Psoas muscle (tissue), 7 donors: ENCODE measurements at regions not wholly inside any gene's neighbourhood (a gene's known extent, or its start where the extent isn't known, plus 50 kb on each side); places are given as distances from the start of the nearest gene placed in this dataset.

Source experiments
- ATAC-seq, 4 donors: fragments of 200-7000 bp; cut with Tn5 transposase; one replicate each; pipeline ENCODE4 v1.9.1; 2020; ENCODE audit warnings: moderate library complexity in 3 of 4, mild to moderate bottlenecking in 2 of 4
- DNase-seq, 2 donors: peaks; one replicate each; pipeline ENCODE4 v3.0.0-alpha.2; 2020
- H3K27ac ChIP-seq: fragments of 200-600 bp; one replicate; pipeline ENCODE4 v1.8.0; 2022
- H3K27me3 ChIP-seq, 3 donors: fragments of 200-600 bp in 1 of 3; one replicate each; pipeline versions ENCODE4 v1.6.1 to v1.8.0; 2013 to 2022; ENCODE audit warnings: low read length in 2 of 3, mild to moderate bottlenecking in 2 of 3, moderate library complexity in 1 of 3; ENCODE audit not compliant: insufficient read depth in 3 of 3
- H3K36me3 ChIP-seq, 2 donors: fragments of 200-600 bp in 1 of 2; one replicate each; pipeline versions ENCODE4 v1.6.1 to v1.8.0; 2013 to 2022; ENCODE audit warnings: low read depth in 1 of 2, mild to moderate bottlenecking in 1 of 2, moderate library complexity in 1 of 2; ENCODE audit not compliant: insufficient read depth in 1 of 2
- H3K4me1 ChIP-seq: fragments of 200-600 bp; one replicate; pipeline ENCODE4 v1.8.0; 2022
- H3K4me3 ChIP-seq: fragments of 200-600 bp; one replicate; pipeline ENCODE4 v1.8.0; 2022; ENCODE audit warnings: mild to moderate bottlenecking
- H3K9me3 ChIP-seq: fragments of 200-600 bp; one replicate; pipeline ENCODE4 v1.8.0; 2022
- WGBS, 3 donors: extraction: QIAGEN DNeasy Blood & Tissue Kit; methylation state at CpG; one replicate each; pipeline versions ENCODE4 v1.1.6 to v1.1.7; 2013; 5-methylcytosine and 5-hydroxymethylcytosine counted together
- intact Hi-C, 2 donors: fragments of 100-400 bp; cut with DNase I; formaldehyde crosslinking; loops; one replicate each; pipeline versions ENCODE4 v1.11.0 to v1.14.2; 2022
- TF ChIP-seq, protein P1 (sequence below): fragments of 200-600 bp; IDR thresholded peaks from one replicate; pipeline ENCODE4 v1.8.0; 2022; ENCODE audit warnings: antibody characterized with exemption
- donor health status: healthy with polysubstance abuse.
- donor health status: DM: no; HTN: no; CAD: no; lungs with moderate emphysema.
- donor health status: Bipolar disorder and iron deficiency.
- donor health status: healthy.
- donor health status: DM: yes; HTN: yes; CAD: no.
- donor health status: DM: no; HTN: no; CAD: no.
- donor health status: DM: yes; HTN: yes; CAD: no.

- Histone ChIP-seq H3K4me1 (no peaks in the 10 kb centered on the region), H3K36me3 (no peaks in the 10 kb centered on the region), H3K27me3 (peaks cover 0 to 3% (median 0%) of the 10 kb centered on the region in 3 donors), H3K9me3 (peaks cover 6% of the 10 kb centered on the region), H3K4me3 (no peak overlapping the region), H3K27ac (no peak overlapping the region)
- no peak for DNase-seq
- ATAC-seq, result peak in 1 of 4 donors; percentile 48
- TF ChIP-seq, protein P1, sequence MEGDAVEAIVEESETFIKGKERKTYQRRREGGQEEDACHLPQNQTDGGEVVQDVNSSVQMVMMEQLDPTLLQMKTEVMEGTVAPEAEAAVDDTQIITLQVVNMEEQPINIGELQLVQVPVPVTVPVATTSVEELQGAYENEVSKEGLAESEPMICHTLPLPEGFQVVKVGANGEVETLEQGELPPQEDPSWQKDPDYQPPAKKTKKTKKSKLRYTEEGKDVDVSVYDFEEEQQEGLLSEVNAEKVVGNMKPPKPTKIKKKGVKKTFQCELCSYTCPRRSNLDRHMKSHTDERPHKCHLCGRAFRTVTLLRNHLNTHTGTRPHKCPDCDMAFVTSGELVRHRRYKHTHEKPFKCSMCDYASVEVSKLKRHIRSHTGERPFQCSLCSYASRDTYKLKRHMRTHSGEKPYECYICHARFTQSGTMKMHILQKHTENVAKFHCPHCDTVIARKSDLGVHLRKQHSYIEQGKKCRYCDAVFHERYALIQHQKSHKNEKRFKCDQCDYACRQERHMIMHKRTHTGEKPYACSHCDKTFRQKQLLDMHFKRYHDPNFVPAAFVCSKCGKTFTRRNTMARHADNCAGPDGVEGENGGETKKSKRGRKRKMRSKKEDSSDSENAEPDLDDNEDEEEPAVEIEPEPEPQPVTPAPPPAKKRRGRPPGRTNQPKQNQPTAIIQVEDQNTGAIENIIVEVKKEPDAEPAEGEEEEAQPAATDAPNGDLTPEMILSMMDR, result no peak
- 32 to 40% (median 33%) methylated on average over 12 of the region's 12 CpGs for WGBS, 3 donors
- intact Hi-C loops, result no loop called here
Measured at GRCh38 chr2:234203135-234203984, 152.9 kb downstream of the SPP2 start.

- DNase-seq (no peak), ATAC-seq (no peak)
- 79 to 97% (median 96%) methylated on average over 2 of the region's 2 CpGs for WGBS, 3 donors
- Histone ChIP-seq H3K4me3 (no peak overlapping the region), H3K27me3 (peaks cover 0 to 3% (median 0%) of the 10 kb centered on the region in 3 donors), H3K9me3 (peaks cover 6% of the 10 kb centered on the region), H3K36me3 (no peaks in the 10 kb centered on the region), H3K4me1 (no peaks in the 10 kb centered on the region), H3K27ac (no peak overlapping the region)
- intact Hi-C loops, result no loop called here
- TF ChIP-seq, protein P1, result no peak
Measured at GRCh38 chr2:234202601-234203000, 152.1 kb downstream of the SPP2 start.

GRCh38 chr2:234199996-234200395 lies 149.5 kb downstream of the SPP2 start:
- Histone ChIP-seq H3K36me3 (no peaks in the 10 kb centered on the region), H3K4me3 (no peak overlapping the region), H3K4me1 (no peaks in the 10 kb centered on the region), H3K27ac (no peak overlapping the region), H3K27me3 (peaks cover 0 to 5% (median 0%) of the 10 kb centered on the region in 3 donors), H3K9me3 (no peaks in the 10 kb centered on the region)
- no peak for ATAC-seq
- no peak for DNase-seq
- intact Hi-C loops, result no loop called here
- 21 to 31% (median 22%) methylated on average over 3 of the region's 3 CpGs for WGBS, 3 donors
- TF ChIP-seq, protein P1, result no peak

DNA sequence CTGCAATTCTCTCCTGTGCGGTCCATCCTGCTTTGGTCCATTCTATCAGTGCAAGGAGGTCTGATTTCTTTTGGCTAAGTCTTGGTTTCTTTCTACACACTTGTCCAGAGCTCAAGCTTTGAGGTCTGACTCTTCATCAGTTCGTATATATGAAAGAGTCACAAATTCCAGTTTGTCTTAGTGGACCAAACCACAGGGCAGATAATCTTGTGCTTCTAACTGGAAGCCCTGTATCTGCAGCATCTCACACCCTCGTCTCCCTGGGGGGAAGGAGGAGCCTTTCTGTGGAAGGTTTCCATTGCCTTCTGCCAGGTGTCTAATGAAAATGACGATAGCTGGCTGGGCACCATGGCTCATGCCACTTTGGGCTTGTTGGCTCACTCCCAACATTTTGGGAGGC lies 148.5 kb downstream of the SPP2 start:
- no peak overlapping the region for H3K4me3 ChIP-seq

More for the DNA sequence above, 148.5 kb downstream of the SPP2 start:
- H3K9me3 ChIP-seq, result no peaks in the 10 kb centered on the region
- H3K27me3 ChIP-seq, result peaks cover 0 to 5% (median 0%) of the 10 kb centered on the region in 3 donors
- TF ChIP-seq, protein P1, result no peak
- WGBS, 3 donors, result 57 to 71% (median 63%) methylated on average over 4 of the region's 4 CpGs
- no peaks in the 10 kb centered on the region for H3K36me3 ChIP-seq
- DNase-seq (no peak), ATAC-seq (no peak)
- intact Hi-C loops, result no loop called here
- no peaks in the 10 kb centered on the region for H3K4me1 ChIP-seq
- no peak overlapping the region for H3K27ac ChIP-seq
